ENCODE measurements at regions not wholly inside any gene's neighbourhood (a gene's known extent, or its start where the extent isn't known, plus 50 kb on each side); places are given as distances from the start of the nearest gene placed in this dataset.
"Not testable (repeated sequence)": the region's sequence is repeated elsewhere in the genome, so short reads cannot be mapped to it uniquely, and the experiment has no call there.

DNA sequence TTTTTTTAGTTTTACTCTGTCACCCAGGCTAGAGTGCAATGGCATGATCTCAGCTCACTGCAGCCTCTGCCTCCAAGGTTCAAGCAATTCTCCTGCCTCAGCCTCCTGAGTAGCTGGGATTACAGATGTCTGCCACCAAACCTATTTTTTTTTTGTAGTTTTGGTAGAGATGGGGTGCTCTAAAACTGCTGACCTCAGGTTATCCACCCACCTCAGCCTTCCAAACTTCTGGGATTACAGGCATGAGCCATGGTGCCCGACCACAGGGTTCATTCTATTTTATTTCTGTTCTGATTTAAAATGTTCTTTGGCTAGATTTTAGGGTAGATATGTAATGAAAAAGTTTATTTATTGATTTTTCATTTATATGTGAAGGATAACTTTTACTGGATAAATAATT is 1062.8 kb upstream of the NOVA1 start:
- Histone ChIP-seq H3K27me3 (no peaks in the 10 kb centered on the region), H3K4me3 (ENCODE audit: low read depth, low read length) (no peak overlapping the region), H3K4me1 (no peaks in the 10 kb centered on the region), H3K36me3 (no peaks in the 10 kb centered on the region), H3K9me3 (no peaks in the 10 kb centered on the region)
- no peak for DNase-seq
- no peak for TF ChIP-seq CTCF (IDR thresholded peaks at IDR 0.05; ENCODE audit: low read depth, low read length)

- Histone ChIP-seq H3K36me3 (no peaks in the 10 kb centered on the region), H3K4me1 (no peaks in the 10 kb centered on the region), H3K27me3 (no peaks in the 10 kb centered on the region), H3K4me3 (ENCODE audit: low read depth, low read length) (no peak overlapping the region), H3K9me3 (no peaks in the 10 kb centered on the region)
- DNase-seq: no peak
- no peak for TF ChIP-seq CTCF (IDR thresholded peaks at IDR 0.05; ENCODE audit: low read depth, low read length)
Measured at GRCh38 chr14:27668531-27668930, 1070.7 kb upstream of the NOVA1 start.

GRCh38 chr14:27672047-27672446 is 1074.2 kb upstream of the NOVA1 start:
- Histone ChIP-seq H3K36me3 (no peaks in the 10 kb centered on the region), H3K27me3 (no peaks in the 10 kb centered on the region), H3K9me3 (no peaks in the 10 kb centered on the region), H3K4me1 (no peaks in the 10 kb centered on the region), H3K4me3 (ENCODE audit: low read depth, low read length) (no peak overlapping the region)
- DNase-seq: no peak
- TF ChIP-seq CTCF (IDR thresholded peaks at IDR 0.05; ENCODE audit: low read depth, low read length): no peak

GRCh38 chr14:27672811-27673737 is 1075.2 kb upstream of the NOVA1 start:
- not testable (repeated sequence) for H3K4me3 ChIP-seq (ENCODE audit: low read depth, low read length); DNase-seq; H3K36me3 ChIP-seq; H3K4me1 ChIP-seq; H3K27me3 ChIP-seq; H3K9me3 ChIP-seq

DNA sequence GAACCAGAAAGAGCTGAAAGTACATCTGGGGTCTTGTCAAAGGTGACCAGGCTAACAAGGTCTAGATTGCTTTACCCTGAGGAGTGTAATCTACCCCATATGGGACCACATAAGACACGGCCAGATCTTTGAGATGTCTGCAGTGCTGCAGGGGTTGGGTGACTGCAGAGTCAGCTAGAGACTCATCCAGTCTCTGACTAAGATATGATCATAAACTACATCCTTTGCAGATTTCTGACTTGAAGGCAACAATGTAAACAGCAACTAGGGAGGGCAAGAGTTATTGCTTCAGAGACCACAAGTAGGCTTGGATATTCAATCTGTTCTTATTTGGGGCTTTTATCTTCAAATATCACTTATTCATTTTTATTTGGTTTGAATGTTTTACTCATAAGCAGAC is 1080.5 kb upstream of the FOXG1 start:
- no peaks in the 10 kb centered on the region for H3K4me1 ChIP-seq
- H3K9me3 ChIP-seq: no peaks in the 10 kb centered on the region
- no peak for DNase-seq
- no peaks in the 10 kb centered on the region for H3K27me3 ChIP-seq
- no peak overlapping the region for H3K4me3 ChIP-seq (ENCODE audit: low read depth, low read length)
- no peaks in the 10 kb centered on the region for H3K36me3 ChIP-seq
- TF ChIP-seq CTCF (IDR thresholded peaks at IDR 0.05; ENCODE audit: low read depth, low read length): no peak

GRCh38 chr14:27688841-27689444 is 1077.6 kb upstream of the FOXG1 start:
- Histone ChIP-seq H3K27me3 (no peaks in the 10 kb centered on the region), H3K9me3 (no peaks in the 10 kb centered on the region), H3K36me3 (no peaks in the 10 kb centered on the region), H3K4me3 (ENCODE audit: low read depth, low read length) (no peak overlapping the region), H3K4me1 (no peaks in the 10 kb centered on the region)
- no peak for DNase-seq
- no peak for TF ChIP-seq CTCF (IDR thresholded peaks at IDR 0.05; ENCODE audit: low read depth, low read length)
